Peyer's patch (tissue), 4 donors: ENCODE measurements at regions not wholly inside any gene's neighbourhood (a gene's known extent, or its start where the extent isn't known, plus 50 kb on each side); places are given as distances from the start of the nearest gene placed in this dataset.

Source experiments
- POLR2A ChIP-seq, 2 donors: fragments of 450-650 bp; IDR thresholded peaks; one replicate each; pipeline ENCODE4 v1.5.1; 2017; ENCODE audit warnings: antibody characterized with exemption in 2 of 2, mild to moderate bottlenecking in 2 of 2, moderate library complexity in 2 of 2
- TF ChIP-seq, protein P1 (sequence below), 6 experiments: fragments of 450-650 bp in 4 of 6; fragments of 200-600 bp in 2 of 6; sonication (generic) in 1 of 6; IDR thresholded peaks; one replicate each; pipeline ENCODE4 v1.5.1; 2017 to 2019; ENCODE audit warnings: antibody characterized with exemption in 6 of 6, mild to moderate bottlenecking in 3 of 6, moderate library complexity in 1 of 6

DNA sequence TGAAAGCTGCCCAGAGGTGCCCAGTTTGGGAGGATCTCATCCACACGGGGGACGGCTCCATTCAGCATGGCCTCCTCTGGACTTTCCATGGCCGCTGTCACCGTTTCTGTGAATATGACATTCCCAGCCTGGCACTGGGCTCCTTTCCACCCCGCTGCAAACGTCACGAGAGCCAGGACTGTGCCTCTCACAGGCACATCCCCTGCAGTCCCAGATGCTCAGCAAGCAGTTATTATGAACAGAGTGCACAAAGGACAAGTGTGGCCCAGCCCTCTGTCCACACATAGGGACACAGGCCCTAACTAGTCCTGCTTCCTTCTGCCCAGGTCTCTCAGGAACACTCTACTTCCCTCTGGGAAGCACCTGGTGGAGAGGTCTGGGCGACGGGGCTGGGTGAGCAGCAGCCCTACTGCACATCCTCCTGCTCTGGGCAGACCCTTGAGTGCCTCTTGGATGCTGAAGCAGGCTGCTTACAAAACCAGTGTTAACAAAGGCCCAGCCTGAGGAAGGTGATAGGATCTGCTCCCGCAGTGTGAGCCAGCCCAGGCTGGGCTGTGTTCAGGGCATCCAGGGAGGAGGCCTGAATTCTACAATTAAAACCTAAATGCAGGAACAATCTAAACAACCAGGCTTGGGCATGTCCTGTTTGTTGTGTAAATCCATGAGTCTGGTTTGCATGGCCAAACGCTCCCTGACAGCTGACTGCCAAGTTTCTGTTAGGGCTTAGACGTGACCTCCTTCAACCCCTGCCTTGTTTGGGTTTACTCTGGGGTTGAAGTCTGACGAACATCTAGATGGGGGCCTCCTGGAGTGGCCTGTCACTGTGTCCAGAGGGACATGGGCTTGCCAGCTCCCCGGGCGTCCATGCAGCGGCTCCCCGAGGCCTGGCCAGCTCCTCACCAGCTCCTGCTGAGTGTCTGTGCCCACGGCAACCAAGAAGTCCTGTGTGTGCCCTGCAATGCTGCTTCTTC, 269.8 kb downstream of the GADD45G start:
- TF ChIP-seq, protein P1, sequence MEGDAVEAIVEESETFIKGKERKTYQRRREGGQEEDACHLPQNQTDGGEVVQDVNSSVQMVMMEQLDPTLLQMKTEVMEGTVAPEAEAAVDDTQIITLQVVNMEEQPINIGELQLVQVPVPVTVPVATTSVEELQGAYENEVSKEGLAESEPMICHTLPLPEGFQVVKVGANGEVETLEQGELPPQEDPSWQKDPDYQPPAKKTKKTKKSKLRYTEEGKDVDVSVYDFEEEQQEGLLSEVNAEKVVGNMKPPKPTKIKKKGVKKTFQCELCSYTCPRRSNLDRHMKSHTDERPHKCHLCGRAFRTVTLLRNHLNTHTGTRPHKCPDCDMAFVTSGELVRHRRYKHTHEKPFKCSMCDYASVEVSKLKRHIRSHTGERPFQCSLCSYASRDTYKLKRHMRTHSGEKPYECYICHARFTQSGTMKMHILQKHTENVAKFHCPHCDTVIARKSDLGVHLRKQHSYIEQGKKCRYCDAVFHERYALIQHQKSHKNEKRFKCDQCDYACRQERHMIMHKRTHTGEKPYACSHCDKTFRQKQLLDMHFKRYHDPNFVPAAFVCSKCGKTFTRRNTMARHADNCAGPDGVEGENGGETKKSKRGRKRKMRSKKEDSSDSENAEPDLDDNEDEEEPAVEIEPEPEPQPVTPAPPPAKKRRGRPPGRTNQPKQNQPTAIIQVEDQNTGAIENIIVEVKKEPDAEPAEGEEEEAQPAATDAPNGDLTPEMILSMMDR (IDR thresholded peaks at IDR 0.05) = no peak
- no peak for TF ChIP-seq POLR2A (IDR thresholded peaks at IDR 0.05)
